ENCODE measurements at regions not wholly inside any gene's neighbourhood (a gene's known extent, or its start where the extent isn't known, plus 50 kb on each side); places are given as distances from the start of the nearest gene placed in this dataset.
"Not testable (repeated sequence)": the region's sequence is repeated elsewhere in the genome, so short reads cannot be mapped to it uniquely, and the experiment has no call there.

DNA sequence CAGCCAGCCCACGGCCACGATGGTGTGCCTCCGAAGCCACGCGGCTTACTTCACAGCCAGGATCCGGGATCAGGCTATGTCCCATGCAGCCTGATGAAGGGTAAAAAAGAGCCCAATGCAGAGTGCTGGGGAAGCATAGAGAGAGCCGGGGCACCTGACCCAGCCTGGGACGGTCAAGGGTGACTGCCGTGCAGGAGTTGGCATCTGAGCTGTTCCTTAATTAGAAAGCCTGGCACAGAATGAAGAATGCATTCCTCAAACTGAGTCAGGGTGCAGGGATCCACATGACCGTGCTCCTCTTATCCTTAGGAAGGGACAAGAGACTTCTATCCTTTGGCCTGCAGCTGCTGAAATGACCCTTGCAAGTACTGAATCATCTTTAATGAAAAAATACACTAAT is 88.2 kb upstream of the SAMD11 start:
- not testable (repeated sequence) for TF ChIP-seq POLR2AphosphoS5 (IDR thresholded peaks at IDR 0.05; ENCODE audit: low read depth, low read length); TAF1 (IDR thresholded peaks at IDR 0.05; ENCODE audit: low read depth, low read length); POLR2A (IDR thresholded peaks at IDR 0.05; ENCODE audit: low read depth, low read length); PAX5 (IDR thresholded peaks at IDR 0.05; ENCODE audit: insufficient read depth, low read length, severe bottlenecking)
